ENCODE measurements at regions not wholly inside any gene's neighbourhood (a gene's known extent, or its start where the extent isn't known, plus 50 kb on each side); places are given as distances from the start of the nearest gene placed in this dataset.

- no peak for TF ChIP-seq CTCF (IDR thresholded peaks at IDR 0.05; ENCODE audit: insufficient read depth, low read length, severe bottlenecking)
- DNase-seq (ENCODE audit: low read depth) (no peak), FAIRE-seq (no peak)
- Histone ChIP-seq H3K4me3 (ENCODE audit: low read depth, low read length) (no peak overlapping the region), H3K36me3 (ENCODE audit: control insufficient read depth, insufficient read depth, low read length) (no peaks in the 10 kb centered on the region), H3K27me3 (ENCODE audit: control insufficient read depth, insufficient read depth, low read length) (no peaks in the 10 kb centered on the region)
Observed at GRCh38 chr20:21607971-21608725, 94.3 kb upstream of the NKX2-2 start.

GRCh38 chr20:21601799-21602198 is 87.9 kb upstream of the NKX2-2 start:
- FAIRE-seq = no peak
- no peak for TF ChIP-seq CTCF (IDR thresholded peaks at IDR 0.05; ENCODE audit: insufficient read depth, low read length, severe bottlenecking)
- DNase-seq (ENCODE audit: low read depth) = no peak
- no peaks in the 10 kb centered on the region for H3K36me3 ChIP-seq (ENCODE audit: control insufficient read depth, insufficient read depth, low read length)
- H3K27me3 ChIP-seq (ENCODE audit: control insufficient read depth, insufficient read depth, low read length) = no peaks in the 10 kb centered on the region
- H3K4me3 ChIP-seq (ENCODE audit: low read depth, low read length) = no peak overlapping the region

- no peak for DNase-seq (ENCODE audit: low read depth)
- no peak for FAIRE-seq
- H3K36me3 ChIP-seq (ENCODE audit: control insufficient read depth, insufficient read depth, low read length) = no peaks in the 10 kb centered on the region
- H3K4me3 ChIP-seq (ENCODE audit: low read depth, low read length) = no peak overlapping the region
- H3K27me3 ChIP-seq (ENCODE audit: control insufficient read depth, insufficient read depth, low read length) = no peaks in the 10 kb centered on the region
- TF ChIP-seq CTCF (IDR thresholded peaks at IDR 0.05; ENCODE audit: insufficient read depth, low read length, severe bottlenecking) = no peak
Observed at GRCh38 chr20:21586682-21587081, 72.8 kb upstream of the NKX2-2 start.

- H3K27me3 ChIP-seq (ENCODE audit: control insufficient read depth, insufficient read depth, low read length) = no peaks in the 10 kb centered on the region
- H3K4me3 ChIP-seq (ENCODE audit: low read depth, low read length) = no peak overlapping the region
- DNase-seq (ENCODE audit: low read depth) (no peak), FAIRE-seq (no peak)
- no peaks in the 10 kb centered on the region for H3K36me3 ChIP-seq (ENCODE audit: control insufficient read depth, insufficient read depth, low read length)
- no peak for TF ChIP-seq CTCF (IDR thresholded peaks at IDR 0.05; ENCODE audit: insufficient read depth, low read length, severe bottlenecking)
Observed at GRCh38 chr20:21583486-21584168, 69.8 kb upstream of the NKX2-2 start.

- no peak overlapping the region for H3K4me3 ChIP-seq (ENCODE audit: low read depth, low read length)
- FAIRE-seq (peak; percentile 62), DNase-seq (ENCODE audit: low read depth) (no peak)
- H3K36me3 ChIP-seq (ENCODE audit: control insufficient read depth, insufficient read depth, low read length) = no peaks in the 10 kb centered on the region
- H3K27me3 ChIP-seq (ENCODE audit: control insufficient read depth, insufficient read depth, low read length) = no peaks in the 10 kb centered on the region
- TF ChIP-seq CTCF (IDR thresholded peaks at IDR 0.05; ENCODE audit: insufficient read depth, low read length, severe bottlenecking) = no peak
Observed at GRCh38 chr20:21577551-21577950, 63.7 kb upstream of the NKX2-2 start.
